Non-pigmented ciliary epithelial cell (primary cell): ENCODE measurements at regions not wholly inside any gene's neighbourhood (a gene's known extent, or its start where the extent isn't known, plus 50 kb on each side); places are given as distances from the start of the nearest gene placed in this dataset.
"Not testable (repeated sequence)": the region's sequence is repeated elsewhere in the genome, so short reads cannot be mapped to it uniquely, and the experiment has no call there.

Source experiments
- DNase-seq: peaks from one replicate; pipeline ENCODE4 v3.0.0-alpha.2; 2010; ENCODE audit warnings: low read depth

GRCh38 chr15:79492065-79492464 is 59.9 kb downstream of the MINAR1 start:
- no peak for DNase-seq

GRCh38 chr15:79494384-79494909 is 62.3 kb downstream of the MINAR1 start:
- no peak for DNase-seq

GRCh38 chr15:79494963-79495755 is 63.0 kb downstream of the MINAR1 start:
- no peak for DNase-seq

GRCh38 chr15:79495775-79496174 is 63.6 kb downstream of the MINAR1 start:
- DNase-seq, result no peak

- no peak for DNase-seq
Observed at GRCh38 chr15:79496838-79497237, 64.7 kb downstream of the MINAR1 start.

GRCh38 chr15:79501086-79501485 is 69.0 kb downstream of the MINAR1 start:
- no peak for DNase-seq

- no peak for DNase-seq
Observed at GRCh38 chr15:79505956-79506355, 73.8 kb downstream of the MINAR1 start.

- not testable (repeated sequence) for DNase-seq
Observed at GRCh38 chr15:79512844-79513243, 80.7 kb downstream of the MINAR1 start.

- no peak for DNase-seq
Observed at GRCh38 chr15:79513417-79513816, 81.3 kb downstream of the MINAR1 start.

- no peak for DNase-seq
Observed at GRCh38 chr15:79513940-79514339, 81.8 kb downstream of the MINAR1 start.

GRCh38 chr15:79515300-79516027 is 83.3 kb downstream of the MINAR1 start:
- DNase-seq, result no peak

GRCh38 chr15:79516155-79516554 is 84.0 kb downstream of the MINAR1 start:
- no peak for DNase-seq

- DNase-seq, result no peak
Observed at GRCh38 chr15:79516646-79517045, 84.5 kb downstream of the MINAR1 start.

- DNase-seq, result no peak
Observed at GRCh38 chr15:79519628-79520027, 87.5 kb downstream of the MINAR1 start.

GRCh38 chr15:79520654-79521053 is 88.5 kb downstream of the MINAR1 start:
- no peak for DNase-seq

GRCh38 chr15:79522656-79523055 is 90.5 kb downstream of the MINAR1 start:
- no peak for DNase-seq

GRCh38 chr15:79523266-79523665 is 91.1 kb downstream of the MINAR1 start:
- no peak for DNase-seq

GRCh38 chr15:79524531-79524930 is 92.4 kb downstream of the MINAR1 start:
- DNase-seq, result no peak

- no peak for DNase-seq
Observed at GRCh38 chr15:79526376-79526775, 94.2 kb downstream of the MINAR1 start.

- DNase-seq, result no peak
Observed at GRCh38 chr15:79527821-79528220, 95.7 kb downstream of the MINAR1 start.

GRCh38 chr15:79529157-79529785 is 97.1 kb downstream of the MINAR1 start:
- no peak for DNase-seq

GRCh38 chr15:79535536-79535935 is 103.4 kb downstream of the MINAR1 start:
- no peak for DNase-seq

GRCh38 chr15:79538527-79538926 is 106.4 kb downstream of the MINAR1 start:
- DNase-seq, result no peak
